MM.1S (cell line): ENCODE measurements at regions not wholly inside any gene's neighbourhood (a gene's known extent, or its start where the extent isn't known, plus 50 kb on each side); places are given as distances from the start of the nearest gene placed in this dataset.

Experiments used
- DNase-seq: peaks from one replicate; pipeline ENCODE4 v3.0.0-alpha.2; 2015
- H2AFZ ChIP-seq: fragments of 300-600 bp; sonication (generic); 2 replicates; pipeline ENCODE4 v1.6.0; 2016; ENCODE audit warnings: antibody characterized with exemption, low read length
- H3F3A ChIP-seq: fragments of 300-600 bp; sonication (generic); 2 replicates; pipeline ENCODE4 v1.6.1; 2016; ENCODE audit warnings: mild to moderate bottlenecking, antibody characterized with exemption, low read length, moderate library complexity, mixed read lengths; ENCODE audit not compliant: insufficient read depth
- H3K27ac ChIP-seq: fragments of 300-600 bp; sonication (generic); 2 replicates; pipeline ENCODE4 v1.5.1; 2016; ENCODE audit warnings: mild to moderate bottlenecking, low read length
- H3K27me3 ChIP-seq: fragments of 300-600 bp; sonication (generic); replicated peaks from 2 replicates; pipeline ENCODE4 v1.6.0; 2016; ENCODE audit warnings: low read length; ENCODE audit not compliant: insufficient read depth
- H3K36me3 ChIP-seq: fragments of 300-600 bp; sonication (generic); replicated peaks from 2 replicates; pipeline ENCODE4 v1.6.1; 2016; ENCODE audit warnings: mild to moderate bottlenecking, low read length, mixed read lengths; ENCODE audit not compliant: insufficient read depth
- H3K4me1 ChIP-seq: fragments of 300-600 bp; sonication (generic); 2 replicates; pipeline ENCODE4 v1.6.1; 2016; ENCODE audit warnings: low read length, mixed read lengths
- H3K4me2 ChIP-seq: fragments of 300-600 bp; sonication (generic); 2 replicates; pipeline ENCODE4 v1.6.0; 2016; ENCODE audit warnings: low read depth, low read length
- H3K4me3 ChIP-seq: fragments of 300-600 bp; sonication (generic); 2 replicates; pipeline ENCODE4 v1.5.1; 2016; ENCODE audit warnings: low read length, mixed read lengths
- H3K79me2 ChIP-seq: fragments of 300-600 bp; sonication (generic); 2 replicates; pipeline ENCODE4 v1.6.1; 2016; ENCODE audit warnings: mixed run types, low read length, mixed read lengths
- H3K9ac ChIP-seq: fragments of 300-600 bp; sonication (generic); 2 replicates; pipeline ENCODE4 v1.6.1; 2016; ENCODE audit warnings: low read length, mixed read lengths
- H3K9me2 ChIP-seq: fragments of 300-600 bp; sonication (generic); replicated peaks from 2 replicates; pipeline ENCODE4 v1.6.1; 2016; ENCODE audit warnings: mild to moderate bottlenecking, low read length, mixed read lengths; ENCODE audit not compliant: insufficient read depth
- H3K9me3 ChIP-seq: fragments of 300-600 bp; sonication (generic); replicated peaks from 2 replicates; pipeline ENCODE4 v1.6.1; 2016; ENCODE audit warnings: mild to moderate bottlenecking, low read length, mixed read lengths; ENCODE audit not compliant: insufficient read depth
- H4K20me1 ChIP-seq: fragments of 300-600 bp; sonication (generic); 2 replicates; pipeline ENCODE4 v1.6.1; 2016; ENCODE audit warnings: mild to moderate bottlenecking, low read length, moderate library complexity, mixed read lengths; ENCODE audit not compliant: insufficient read depth
- CTCF ChIP-seq: fragments of 300-600 bp; sonication (generic); IDR thresholded peaks from 2 replicates; pipeline ENCODE4 v1.5.1; 2016; ENCODE audit warnings: antibody characterized with exemption, low read length, mixed read lengths
- EZH2 ChIP-seq: fragments of 300-600 bp; sonication (generic); optimal IDR thresholded peaks from 2 replicates; pipeline ENCODE3; 2017; ENCODE audit warnings: low read depth, mild to moderate bottlenecking, antibody characterized with exemption, low read length, mixed read lengths
- EZH2phosphoT487 ChIP-seq: fragments of 300-600 bp; sonication (generic); IDR thresholded peaks from 2 replicates; pipeline ENCODE4 v1.6.1; 2018; ENCODE audit warnings: antibody characterized with exemption, low read length

DNA sequence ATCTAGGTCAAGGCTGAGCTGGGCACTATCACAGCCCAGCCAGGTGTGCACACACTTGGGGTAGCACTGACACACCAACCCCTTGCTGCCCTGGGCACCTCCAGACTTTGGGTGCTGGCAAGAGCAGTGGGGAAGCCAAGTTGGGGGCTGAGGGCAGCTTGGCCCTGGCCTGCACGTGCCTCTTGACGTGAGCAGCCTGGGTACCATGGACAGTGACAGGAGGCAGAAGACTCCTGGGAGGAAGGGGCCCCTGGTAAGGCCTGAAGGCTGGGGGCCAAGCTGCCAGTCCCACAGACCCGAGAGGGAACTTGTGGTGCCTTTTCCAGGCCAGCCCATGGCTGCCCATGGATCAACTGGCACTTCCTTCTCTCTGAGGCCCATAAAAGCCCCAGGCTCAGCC, 124.1 kb upstream of the SFSWAP start:
- no peak overlapping the region for H3K27ac ChIP-seq
- H3K4me1 ChIP-seq, result no peaks in the 10 kb centered on the region
- H3K36me3 ChIP-seq, result no peaks in the 10 kb centered on the region
- no peak for DNase-seq
- peaks cover 14% of the 10 kb centered on the region for H3K27me3 ChIP-seq
- H3K9me2 ChIP-seq, result no peaks in the 10 kb centered on the region
- H3K9me3 ChIP-seq, result no peaks in the 10 kb centered on the region
- H3K4me2 ChIP-seq, result no peak overlapping the region
- no peak overlapping the region for H2AFZ ChIP-seq
- no peaks in the 10 kb centered on the region for H4K20me1 ChIP-seq
- H3K4me3 ChIP-seq, result no peak overlapping the region
- H3F3A ChIP-seq, result no peaks in the 10 kb centered on the region
- no peak overlapping the region for H3K9ac ChIP-seq
- H3K79me2 ChIP-seq, result no peaks in the 10 kb centered on the region
- TF ChIP-seq CTCF, result no peak
- TF ChIP-seq EZH2, result no peak

- H3K4me2 ChIP-seq, result no peak overlapping the region
- H3K27ac ChIP-seq, result no peak overlapping the region
- peaks cover 14% of the 10 kb centered on the region for H3K27me3 ChIP-seq
- DNase-seq, result no peak
- no peaks in the 10 kb centered on the region for H3K4me1 ChIP-seq
- no peaks in the 10 kb centered on the region for H4K20me1 ChIP-seq
- H3K9me2 ChIP-seq, result no peaks in the 10 kb centered on the region
- no peak overlapping the region for H3K4me3 ChIP-seq
- TF ChIP-seq CTCF, result no peak
- no peak for TF ChIP-seq EZH2
- no peak for TF ChIP-seq EZH2phosphoT487
- no peaks in the 10 kb centered on the region for H3K9me3 ChIP-seq
- no peaks in the 10 kb centered on the region for H3F3A ChIP-seq
- H3K79me2 ChIP-seq, result no peaks in the 10 kb centered on the region
- H3K9ac ChIP-seq, result no peak overlapping the region
- H2AFZ ChIP-seq, result no peak overlapping the region
- H3K36me3 ChIP-seq, result no peaks in the 10 kb centered on the region
Observed at GRCh38 chr12:131587565-131587964, 123.3 kb upstream of the SFSWAP start.

DNA sequence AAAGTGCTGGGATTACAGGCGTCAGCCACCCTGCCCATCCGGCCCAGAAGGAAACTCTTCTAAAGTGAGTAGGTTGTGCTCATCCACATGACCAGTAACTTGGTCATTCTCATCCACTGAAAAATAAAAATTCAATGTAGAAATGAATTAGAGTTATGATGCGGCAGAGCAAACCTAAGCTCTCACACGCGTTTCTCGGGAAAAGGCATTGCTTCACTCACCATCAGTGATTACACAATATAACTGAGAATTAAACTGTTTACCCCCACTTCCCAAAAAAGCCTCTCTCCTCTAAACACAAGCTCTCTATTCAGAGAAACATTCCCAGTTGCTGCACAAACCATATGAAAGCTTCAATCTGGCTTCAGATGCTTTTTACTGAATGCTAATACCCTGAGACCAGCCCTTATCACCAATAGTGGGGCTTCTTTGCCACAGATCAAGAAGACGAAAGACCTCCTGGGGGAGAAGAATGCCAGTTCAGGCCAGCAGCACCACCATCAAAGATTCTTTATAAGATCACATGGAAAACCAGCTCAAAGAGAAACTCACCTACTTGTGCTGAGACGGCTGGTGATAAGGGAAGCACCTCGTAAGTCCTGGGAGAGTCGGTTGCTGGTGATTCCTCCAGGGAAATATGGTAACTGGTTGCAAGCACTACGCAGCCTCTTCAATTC, 121.5 kb upstream of the SFSWAP start:
- Histone ChIP-seq H3K4me2 (no peak overlapping the region), H3K4me1 (no peaks in the 10 kb centered on the region), H3K27ac (no peak overlapping the region), H2AFZ (no peak overlapping the region), H3K4me3 (no peak overlapping the region), H3K9me3 (no peaks in the 10 kb centered on the region), H3K36me3 (no peaks in the 10 kb centered on the region), H3K79me2 (no peaks in the 10 kb centered on the region), H3K9ac (no peak overlapping the region), H4K20me1 (no peaks in the 10 kb centered on the region), H3F3A (no peaks in the 10 kb centered on the region), H3K9me2 (no peaks in the 10 kb centered on the region), H3K27me3 (peaks cover 1% of the 10 kb centered on the region; the same call in 1 of the 2 replicates)
- DNase-seq, result no peak
- TF ChIP-seq CTCF (no peak), EZH2 (no peak), EZH2phosphoT487 (no peak)
